GM19455 (cell line): ENCODE measurements at regions not wholly inside any gene's neighbourhood (a gene's known extent, or its start where the extent isn't known, plus 50 kb on each side); places are given as distances from the start of the nearest gene placed in this dataset.

ENCODE experiments used
- ATAC-seq: cut with Tn5 transposase; IDR thresholded peaks from one replicate; pipeline ENCODE4 v1.9.1; 2021; ENCODE audit not compliant: unreplicated experiment

DNA sequence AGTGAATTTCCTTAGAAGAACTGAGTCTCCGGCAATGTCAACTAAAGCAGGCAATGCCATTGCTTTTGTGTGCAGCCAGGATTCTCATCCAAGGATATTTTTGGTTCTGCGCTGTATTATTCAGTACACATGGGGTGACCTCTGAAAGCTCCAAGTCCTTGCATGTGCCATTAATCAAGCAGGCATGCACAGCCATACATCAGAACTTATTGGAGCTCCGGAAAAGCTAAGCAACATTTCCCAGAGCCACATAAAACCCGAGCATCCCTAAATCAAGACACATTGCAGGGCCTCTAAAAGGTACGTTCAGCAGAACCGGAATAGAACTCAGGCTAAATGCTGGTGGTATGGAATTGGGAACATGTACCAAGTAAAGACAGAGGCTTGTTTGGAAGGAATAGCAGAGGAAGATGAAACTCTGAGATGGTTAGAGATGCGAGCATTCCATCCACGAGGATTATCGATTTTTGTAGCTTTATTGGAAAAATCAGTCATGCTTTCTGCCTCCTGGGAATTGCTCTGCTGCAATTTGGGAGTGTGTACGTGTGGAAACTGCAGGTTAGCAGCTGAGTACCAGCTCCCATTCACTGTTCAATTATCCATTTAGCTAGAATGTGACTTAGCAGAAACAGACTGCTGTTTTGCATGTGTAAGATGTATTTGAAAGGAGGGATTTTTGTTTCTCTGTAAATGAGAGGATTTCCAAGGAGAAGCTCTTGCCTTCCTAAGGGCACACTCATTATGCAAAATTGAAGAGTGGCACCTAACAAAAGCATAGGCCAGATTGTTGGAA, 143.7 kb upstream of the WWC1 start:
- no peak for ATAC-seq

- no peak for ATAC-seq
Observed at GRCh38 chr5:168151041-168151440, 140.4 kb upstream of the WWC1 start.

- no peak for ATAC-seq
Observed at GRCh38 chr5:168152660-168153059, 138.8 kb upstream of the WWC1 start.

- ATAC-seq, result no peak
Observed at GRCh38 chr5:168153263-168153875, 138.1 kb upstream of the WWC1 start.

DNA sequence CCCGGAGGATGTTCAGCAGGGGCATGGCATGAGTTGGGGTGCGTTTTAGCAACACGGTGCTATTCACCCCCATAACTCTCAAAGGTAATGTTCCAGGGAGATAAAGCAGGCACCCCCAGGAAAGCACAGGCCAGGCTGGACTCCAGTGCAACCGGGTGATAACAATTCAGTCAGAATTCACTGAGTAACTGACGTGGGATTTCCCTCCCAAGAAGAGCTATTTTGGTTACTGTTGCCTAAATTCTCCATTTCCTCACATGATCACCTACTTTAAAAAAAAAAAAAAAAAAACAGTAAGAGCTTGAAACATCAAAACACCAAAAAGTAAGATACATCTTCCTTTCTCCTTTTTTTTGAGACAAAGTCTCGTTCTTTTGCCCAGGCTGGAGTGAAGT, 137.6 kb upstream of the WWC1 start:
- ATAC-seq, result no peak

GRCh38 chr5:168155585-168155984, 135.9 kb upstream of the WWC1 start:
- no peak for ATAC-seq

DNA sequence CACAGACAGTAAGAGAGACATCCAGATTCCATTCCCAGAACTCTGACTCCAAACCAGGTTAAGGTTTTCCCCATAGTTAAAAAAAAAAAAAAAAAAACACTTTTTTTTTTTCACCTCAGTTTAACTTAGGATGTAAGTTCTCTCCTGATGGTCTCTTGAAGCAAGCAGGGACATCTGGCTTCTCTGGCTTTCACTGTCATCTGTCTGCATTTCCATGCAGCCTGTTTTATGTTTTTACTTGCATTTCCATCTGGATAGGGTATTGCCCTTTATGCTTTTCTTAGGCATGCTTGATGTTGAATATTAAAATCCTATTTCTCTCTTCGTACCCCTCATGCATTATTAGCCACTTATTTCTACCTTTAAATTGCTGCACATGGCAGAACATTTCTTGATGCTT, 135.3 kb upstream of the WWC1 start:
- no peak for ATAC-seq

DNA sequence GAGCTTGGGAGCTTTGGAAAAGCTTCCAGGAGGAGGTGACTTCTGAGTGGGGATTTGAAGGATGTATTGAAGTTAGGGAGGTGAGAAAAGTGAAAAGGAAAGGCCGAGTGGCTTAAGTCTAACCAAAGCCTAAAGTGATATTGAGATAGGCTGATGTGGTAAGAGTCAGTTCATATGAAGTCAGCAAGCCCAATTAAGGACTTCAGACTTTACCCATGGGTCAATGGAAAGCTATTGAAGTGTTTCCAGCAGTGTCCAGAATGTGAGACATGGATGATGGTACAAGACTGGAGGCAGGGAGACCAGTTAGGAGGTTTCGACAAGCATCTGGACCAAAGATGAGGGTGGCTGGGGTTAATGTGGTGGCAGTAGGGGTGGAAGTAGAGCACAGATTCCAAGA, 134.3 kb upstream of the WWC1 start:
- no peak for ATAC-seq

- no peak for ATAC-seq
Observed at GRCh38 chr5:168159425-168159824, 132.0 kb upstream of the WWC1 start.

GRCh38 chr5:168162464-168162863, 129.0 kb upstream of the WWC1 start:
- ATAC-seq, result no peak

DNA sequence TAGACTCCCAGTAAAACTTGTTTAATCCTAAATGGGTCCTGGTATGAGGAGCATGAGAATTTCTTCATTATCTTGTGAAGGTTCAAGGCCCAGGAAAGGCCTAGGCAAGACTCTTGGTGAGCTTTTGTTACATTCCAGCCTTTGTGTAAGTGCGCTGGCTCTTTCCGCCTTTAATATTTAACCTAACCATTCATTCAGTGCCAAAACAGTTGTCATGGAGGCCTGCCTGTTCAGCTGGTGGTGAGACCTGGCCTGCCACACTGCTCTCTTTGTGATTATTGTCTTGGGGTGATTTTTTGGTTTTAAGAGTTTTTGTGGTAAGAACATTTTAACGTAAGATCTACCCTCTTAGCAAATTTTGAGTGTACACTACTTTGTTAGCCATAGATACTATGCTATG, 127.5 kb upstream of the WWC1 start:
- ATAC-seq, result no peak

GRCh38 chr5:168165221-168165914, 126.1 kb upstream of the WWC1 start:
- ATAC-seq, result no peak

DNA sequence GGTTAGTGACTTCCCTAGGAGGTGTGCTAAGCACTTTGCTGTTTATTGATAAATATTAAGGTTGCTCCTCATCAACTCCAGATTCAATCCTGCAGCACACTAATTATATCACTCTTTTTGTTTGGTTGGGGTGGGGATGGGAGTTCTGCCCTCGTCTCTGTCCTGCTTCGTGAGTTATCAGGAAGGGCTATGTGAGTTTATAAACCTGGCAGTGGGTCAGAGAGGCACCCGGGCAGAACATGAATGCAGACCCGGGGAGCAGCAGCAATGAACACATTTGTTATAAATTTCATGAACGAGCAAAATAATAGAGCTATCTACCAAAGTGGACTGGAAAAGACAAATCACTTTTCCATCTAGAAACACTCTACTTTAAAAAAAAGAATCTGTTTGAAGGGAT, 125.5 kb upstream of the WWC1 start:
- ATAC-seq, result no peak

DNA sequence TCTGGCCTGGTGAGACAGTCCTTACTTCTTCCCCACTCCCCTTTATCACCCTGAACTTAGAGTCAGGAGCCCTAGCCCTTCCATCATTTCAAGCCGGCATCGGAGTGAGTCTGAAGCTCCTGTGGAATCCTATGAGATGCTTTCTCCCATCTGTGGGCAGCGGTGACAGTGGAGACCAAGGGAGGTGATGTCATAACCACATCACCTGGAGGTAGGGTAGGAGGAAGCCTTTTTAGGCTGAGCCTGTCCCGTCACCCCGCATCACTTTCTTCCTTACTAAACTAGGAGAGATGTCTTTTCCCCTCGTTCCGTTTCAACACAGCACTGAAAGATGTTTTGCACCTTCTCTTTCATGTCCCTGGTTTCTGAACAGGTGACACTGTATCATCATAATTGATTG, 124.1 kb upstream of the WWC1 start:
- no peak for ATAC-seq

GRCh38 chr5:168168978-168169698, 122.3 kb upstream of the WWC1 start:
- no peak for ATAC-seq

DNA sequence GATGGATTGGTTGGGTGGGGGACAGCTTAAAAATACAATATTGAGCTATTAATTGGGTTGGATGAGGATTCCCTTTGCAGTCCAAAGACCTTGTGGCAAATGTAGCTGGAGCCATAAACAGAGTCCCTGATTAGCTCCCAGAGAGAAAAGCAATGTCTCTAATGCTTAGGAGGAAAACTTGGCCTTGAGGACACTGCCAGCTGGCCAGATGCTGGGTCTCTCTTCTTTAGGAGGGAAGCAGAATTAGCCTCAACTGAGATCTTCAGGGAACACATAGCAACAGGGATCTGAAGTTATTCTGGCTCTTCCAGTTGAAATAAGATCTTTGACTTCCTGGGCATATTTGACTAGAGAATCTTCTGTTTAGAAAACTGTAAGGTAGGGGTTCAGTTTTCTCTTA, 121.7 kb upstream of the WWC1 start:
- no peak for ATAC-seq

DNA sequence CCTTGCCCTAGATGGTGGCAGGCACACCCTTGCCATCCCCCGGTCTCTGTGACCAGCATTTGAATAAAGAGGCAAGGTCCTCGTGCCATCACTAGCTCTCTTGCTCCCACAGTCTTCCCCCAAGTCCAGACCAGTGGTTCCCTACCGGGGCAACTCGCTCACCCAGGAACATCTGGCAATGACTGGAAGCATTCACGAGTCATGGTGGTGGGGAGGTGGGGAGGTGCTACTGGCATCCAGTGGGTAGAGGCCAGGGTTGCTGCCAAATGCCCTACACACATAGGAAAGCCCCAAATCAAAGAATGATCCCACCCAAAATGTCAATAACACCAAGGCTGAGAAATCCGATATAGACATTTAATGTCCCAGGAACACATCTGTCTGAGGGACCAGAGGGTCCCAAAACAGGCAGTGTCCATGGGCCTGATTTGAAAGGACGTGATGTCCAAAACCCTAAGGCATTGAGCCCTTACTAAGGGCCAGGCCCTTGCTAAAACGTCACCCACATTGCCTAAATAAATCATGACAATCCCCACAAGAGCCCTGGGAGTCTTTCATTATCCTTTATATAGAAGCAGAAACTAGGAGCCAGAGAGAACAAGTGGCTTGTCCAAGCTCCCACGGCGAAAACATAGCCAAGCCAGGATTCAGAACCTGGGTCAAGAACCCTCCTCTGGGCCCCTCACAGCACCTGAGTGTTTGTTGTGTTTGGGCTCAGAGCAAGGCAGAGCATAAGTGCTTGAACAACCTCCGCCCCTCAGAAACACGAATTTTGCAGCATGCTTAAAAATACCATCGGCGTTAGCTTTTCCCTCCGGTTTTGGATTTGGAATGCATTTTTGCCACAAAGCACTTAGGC, 119.3 kb upstream of the WWC1 start:
- no peak for ATAC-seq

GRCh38 chr5:168172760-168173223, 118.7 kb upstream of the WWC1 start:
- ATAC-seq, result no peak

DNA sequence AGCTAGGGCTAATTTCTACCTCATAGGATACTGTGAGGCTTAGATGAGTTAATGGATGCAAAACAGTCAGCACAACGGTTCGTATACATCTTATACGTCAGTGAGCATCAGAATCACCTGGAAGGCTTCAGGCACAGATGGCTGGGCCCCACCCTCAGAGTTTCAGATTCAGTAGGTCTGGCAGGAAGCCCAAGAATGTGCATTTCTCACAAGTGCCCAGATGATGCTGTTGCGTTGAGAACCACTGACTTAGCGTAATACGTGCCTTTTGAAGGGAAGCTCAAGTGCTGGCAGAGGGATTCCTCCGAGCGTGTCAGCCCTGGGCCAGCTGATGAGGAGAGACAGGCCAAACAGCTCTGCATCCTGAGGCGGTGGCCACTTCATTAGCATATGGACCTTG, 117.1 kb upstream of the WWC1 start:
- no peak for ATAC-seq

- ATAC-seq, result no peak
Observed at GRCh38 chr5:168176251-168176650, 115.2 kb upstream of the WWC1 start.

- no peak for ATAC-seq
Observed at GRCh38 chr5:168176941-168177340, 114.5 kb upstream of the WWC1 start.
